K562 (cell line): ENCODE measurements at regions not wholly inside any gene's neighbourhood (a gene's known extent, or its start where the extent isn't known, plus 50 kb on each side); places are given as distances from the start of the nearest gene placed in this dataset.

Experiments
- CEBPG ChIP-seq, 3 experiments: fragments of 200-800 bp in 1 of 3; sonication (Bioruptor generic) in 1 of 3; sonication (generic) in 1 of 3; formaldehyde crosslinking in 1 of 3; IDR thresholded peaks in 2 of 3; conservative IDR thresholded peaks in 1 of 3; 2 replicates each; pipeline versions ENCODE4 v1.6.1 to v1.8.0; 2016 to 2022; ENCODE audit warnings: missing compliant biosample characterization in 2 of 3, missing genetic modification characterization in 2 of 3, mild to moderate bottlenecking in 1 of 3, missing genetic modification reagents in 1 of 3
- GTF3C2 ChIP-seq: IDR thresholded peaks from 3 replicates; pipeline ENCODE4 v1.6.1; 2011; ENCODE audit warnings: borderline replicate concordance, mild to moderate bottlenecking, moderate library complexity; ENCODE audit not compliant: insufficient read length; ENCODE audit errors: extremely low read depth
- HMG20A ChIP-seq: fragments of 450-650 bp; formaldehyde crosslinking; conservative IDR thresholded peaks from 2 replicates; pipeline ENCODE4 v1.4.0; 2020; ENCODE audit warnings: mild to moderate bottlenecking, mixed read lengths
- MTA2 ChIP-seq: fragments of 450-650 bp; IDR thresholded peaks from 2 replicates; pipeline ENCODE4 v1.6.1; 2016; ENCODE audit warnings: low read depth
- RBFOX2 ChIP-seq: fragments of 200-400 bp; formaldehyde crosslinking; IDR thresholded peaks from 2 replicates; pipeline ENCODE4 v1.6.1; 2017; ENCODE audit warnings: low read depth, mild to moderate bottlenecking, low read length, moderate library complexity
- STAG1 ChIP-seq: sonication (generic); formaldehyde crosslinking; IDR thresholded peaks from 2 replicates; pipeline ENCODE4 v1.5.0; 2020; ENCODE audit warnings: missing genetic modification reagents, borderline replicate concordance
- ZNF282 ChIP-seq: sonication (generic); formaldehyde crosslinking; IDR thresholded peaks from 2 replicates; pipeline ENCODE4 v1.8.1; 2023; ENCODE audit warnings: missing genetic modification reagents
- ZZZ3 ChIP-seq: fragments of 450-650 bp; IDR thresholded peaks from 2 replicates; pipeline ENCODE4 v1.6.1; 2016; ENCODE audit warnings: antibody characterized with exemption, mild to moderate bottlenecking, moderate library complexity

GRCh38 chr10:111246814-111247452 is 170.1 kb downstream of the ADRA2A start (continued):
- no peak for TF ChIP-seq CEBPG (CRISPR knock-in tag; IDR thresholded peaks at IDR 0.05)
- TF ChIP-seq CEBPG (tag; conservative IDR thresholded peaks at IDR 0.05 in 1 of 2, IDR thresholded peaks at IDR 0.05 in 1 of 2), result no peak
- no peak for TF ChIP-seq STAG1 (CRISPR knock-in tag)
- no peak for TF ChIP-seq ZZZ3
- no peak for TF ChIP-seq MTA2
- TF ChIP-seq ZNF282 (CRISPR knock-in tag), result no peak
- TF ChIP-seq HMG20A (CRISPR knock-in tag), result no peak
- TF ChIP-seq GTF3C2, result no peak
- no peak for TF ChIP-seq RBFOX2
